ENCODE measurements at regions not wholly inside any gene's neighbourhood (a gene's known extent, or its start where the extent isn't known, plus 50 kb on each side); places are given as distances from the start of the nearest gene placed in this dataset.

DNA sequence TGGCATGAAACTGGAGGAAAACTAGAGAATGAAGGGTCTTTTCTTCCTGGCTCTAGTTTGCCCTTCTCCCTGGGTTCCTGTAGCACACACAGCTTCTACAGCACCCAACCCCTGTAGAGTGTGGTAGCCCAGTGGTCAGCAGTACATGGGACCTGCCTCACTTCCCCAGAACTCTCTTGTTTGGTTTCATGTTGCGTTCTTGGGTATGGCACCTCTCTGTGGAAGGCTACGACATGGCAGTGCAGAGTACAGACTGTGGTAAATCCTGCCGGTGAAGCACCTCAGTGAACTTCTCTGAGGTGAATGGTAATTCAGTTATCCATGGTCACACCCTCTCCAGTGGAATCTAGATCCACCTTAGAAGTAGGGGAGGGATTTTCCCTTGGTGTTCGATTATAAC, 105.5 kb downstream of the TLR4 start:
- H3K9me3 ChIP-seq (ENCODE audit: control insufficient read depth, insufficient read depth, low read length) = peaks cover 7% of the 10 kb centered on the region
- H3K27ac ChIP-seq (ENCODE audit: low read depth, low read length) = no peak overlapping the region
- H3K27me3 ChIP-seq (ENCODE audit: control insufficient read depth, insufficient read depth, low read length) = no peaks in the 10 kb centered on the region
- TF ChIP-seq CTCF (IDR thresholded peaks at IDR 0.05; ENCODE audit: low read depth, low read length) = no peak
- CTCF ChIA-PET = no interaction called here
- DNase-seq (ENCODE audit: low read depth, low spot score) = no peak
- no peak overlapping the region for H3K4me3 ChIP-seq (ENCODE audit: low read depth, low read length)
- POLR2A ChIA-PET = no interaction called here

GRCh38 chr9:117815315-117815714, 111.1 kb downstream of the TLR4 start:
- Histone ChIP-seq H3K9me3 (ENCODE audit: control insufficient read depth, insufficient read depth, low read length) (peaks cover 7% of the 10 kb centered on the region), H3K27ac (ENCODE audit: low read depth, low read length) (no peak overlapping the region), H3K27me3 (ENCODE audit: control insufficient read depth, insufficient read depth, low read length) (no peaks in the 10 kb centered on the region), H3K4me3 (ENCODE audit: low read depth, low read length) (no peak overlapping the region)
- no peak for DNase-seq (ENCODE audit: low read depth, low spot score)
- TF ChIP-seq CTCF (IDR thresholded peaks at IDR 0.05; ENCODE audit: low read depth, low read length) = no peak
- POLR2A ChIA-PET = no interaction called here
- CTCF ChIA-PET = no interaction called here

- no peak overlapping the region for H3K27ac ChIP-seq (ENCODE audit: low read depth, low read length)
- CTCF ChIA-PET = no interaction called here
Observed at GRCh38 chr9:117815948-117816347, 111.7 kb downstream of the TLR4 start.

DNA sequence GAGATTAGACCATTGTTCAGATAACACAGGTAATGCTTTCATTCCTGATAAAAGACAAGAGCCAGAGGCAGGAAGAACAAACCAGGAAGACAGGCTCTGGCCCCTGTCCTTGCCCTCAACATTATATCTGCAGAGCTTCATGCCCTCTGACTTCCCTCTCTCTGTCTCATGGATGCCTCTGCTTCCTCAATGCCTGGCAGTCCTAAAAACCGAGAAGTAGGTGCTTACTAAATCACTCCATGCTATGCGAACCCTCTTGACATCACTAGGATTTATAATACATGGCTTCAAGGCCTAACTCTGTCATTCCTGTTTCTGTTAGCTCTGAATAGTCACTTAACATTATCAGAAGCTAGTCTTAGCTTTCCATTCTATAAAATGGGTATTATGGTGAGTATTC, 117.8 kb downstream of the TLR4 start:
- H3K9me3 ChIP-seq (ENCODE audit: control insufficient read depth, insufficient read depth, low read length) = peaks cover 1% of the 10 kb centered on the region; the same call in 1 of the 2 replicates
- no peak for TF ChIP-seq CTCF (IDR thresholded peaks at IDR 0.05; ENCODE audit: low read depth, low read length)
- CTCF ChIA-PET = no interaction called here
- no peak for DNase-seq (ENCODE audit: low read depth, low spot score)
- no peaks in the 10 kb centered on the region for H3K27me3 ChIP-seq (ENCODE audit: control insufficient read depth, insufficient read depth, low read length)
- H3K27ac ChIP-seq (ENCODE audit: low read depth, low read length) = no peak overlapping the region
- POLR2A ChIA-PET = no interaction called here
- H3K4me3 ChIP-seq (ENCODE audit: low read depth, low read length) = no peak overlapping the region

More at GRCh38 chr9:117815948-117816347, 111.7 kb downstream of the TLR4 start:
- no peak for TF ChIP-seq CTCF (IDR thresholded peaks at IDR 0.05; ENCODE audit: low read depth, low read length)
- POLR2A ChIA-PET = no interaction called here
- H3K9me3 ChIP-seq (ENCODE audit: control insufficient read depth, insufficient read depth, low read length) = peaks cover 6% of the 10 kb centered on the region
- DNase-seq (ENCODE audit: low read depth, low spot score) = no peak
- H3K27me3 ChIP-seq (ENCODE audit: control insufficient read depth, insufficient read depth, low read length) = no peaks in the 10 kb centered on the region
- H3K4me3 ChIP-seq (ENCODE audit: low read depth, low read length) = no peak overlapping the region

- no peak for TF ChIP-seq CTCF (IDR thresholded peaks at IDR 0.05; ENCODE audit: low read depth, low read length)
- H3K27ac ChIP-seq (ENCODE audit: low read depth, low read length) = no peak overlapping the region
- ChIA-PET POLR2A (no interaction called here), CTCF (no interaction called here)
- H3K9me3 ChIP-seq (ENCODE audit: control insufficient read depth, insufficient read depth, low read length) = peaks cover 9% of the 10 kb centered on the region; the same call in 1 of the 2 replicates
- H3K4me3 ChIP-seq (ENCODE audit: low read depth, low read length) = no peak overlapping the region
- DNase-seq (ENCODE audit: low read depth, low spot score) = no peak
- no peaks in the 10 kb centered on the region for H3K27me3 ChIP-seq (ENCODE audit: control insufficient read depth, insufficient read depth, low read length)
Observed at GRCh38 chr9:117823576-117823975, 119.4 kb downstream of the TLR4 start.
